ENCODE measurements at regions not wholly inside any gene's neighbourhood (a gene's known extent, or its start where the extent isn't known, plus 50 kb on each side); places are given as distances from the start of the nearest gene placed in this dataset.

DNA sequence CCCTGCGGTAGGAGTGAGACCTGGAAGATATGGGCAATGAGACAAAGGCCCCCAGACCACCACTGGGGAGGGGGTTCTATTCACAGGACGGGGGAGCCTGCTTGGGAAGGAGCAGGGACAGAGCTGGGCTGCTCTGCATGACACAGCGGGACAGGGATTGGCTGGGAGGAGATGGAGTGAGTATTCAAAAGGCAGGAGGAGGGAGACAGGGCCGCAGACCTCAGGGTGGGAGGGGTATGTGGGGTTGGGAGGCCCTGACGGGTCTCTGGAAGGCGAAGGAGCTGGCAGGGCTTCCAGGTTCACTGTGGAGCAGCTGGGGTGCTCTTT is 60.8 kb upstream of the RPS6KA2 start:
- no peak for FAIRE-seq

- no peak for FAIRE-seq
These were observed 60.2 kb upstream of the RPS6KA2 start for GRCh38 chr6:166687070-166687878.

DNA sequence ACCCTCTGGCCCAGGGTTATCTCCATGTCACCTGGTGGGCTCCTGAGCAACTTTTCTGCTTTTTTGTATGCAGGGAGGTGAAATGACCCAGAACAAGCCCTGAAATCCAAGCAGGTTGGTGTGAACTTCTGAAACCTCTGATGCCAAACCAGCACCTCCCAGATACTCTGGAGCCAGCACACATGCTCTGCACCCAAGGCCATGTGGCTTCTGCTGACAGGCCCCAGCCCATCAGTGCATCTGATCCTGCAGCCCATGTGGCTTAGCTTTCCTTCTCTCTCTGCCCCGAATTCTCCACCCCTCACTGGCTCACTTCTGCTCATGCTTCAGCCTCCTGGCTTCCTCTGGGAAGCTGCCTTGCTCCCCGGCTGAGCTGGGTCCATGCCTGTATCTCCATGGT is 59.3 kb upstream of the RPS6KA2 start:
- no peak for FAIRE-seq

DNA sequence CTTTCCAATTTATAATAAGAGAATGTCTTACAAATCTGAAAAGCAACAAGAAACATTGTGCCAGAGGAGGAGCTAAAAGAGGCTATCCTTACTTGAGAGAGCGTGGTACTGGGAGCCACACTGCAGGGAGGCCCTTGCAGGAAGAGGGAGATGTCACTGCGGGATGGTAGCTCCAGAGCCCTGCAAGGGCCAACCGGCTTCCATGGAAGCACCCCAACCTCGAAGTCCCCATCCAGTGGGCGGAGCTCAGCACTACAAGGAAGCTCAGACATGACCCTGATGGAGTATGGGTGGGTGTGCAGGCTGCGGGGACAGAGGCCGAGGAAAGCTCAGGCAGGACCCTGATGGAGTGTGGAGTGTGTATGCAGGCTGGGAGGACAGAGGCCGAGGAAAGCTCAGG is 57.8 kb upstream of the RPS6KA2 start:
- FAIRE-seq, result no peak

GRCh38 chr6:166684170-166684569 is 57.1 kb upstream of the RPS6KA2 start:
- no peak for FAIRE-seq

DNA sequence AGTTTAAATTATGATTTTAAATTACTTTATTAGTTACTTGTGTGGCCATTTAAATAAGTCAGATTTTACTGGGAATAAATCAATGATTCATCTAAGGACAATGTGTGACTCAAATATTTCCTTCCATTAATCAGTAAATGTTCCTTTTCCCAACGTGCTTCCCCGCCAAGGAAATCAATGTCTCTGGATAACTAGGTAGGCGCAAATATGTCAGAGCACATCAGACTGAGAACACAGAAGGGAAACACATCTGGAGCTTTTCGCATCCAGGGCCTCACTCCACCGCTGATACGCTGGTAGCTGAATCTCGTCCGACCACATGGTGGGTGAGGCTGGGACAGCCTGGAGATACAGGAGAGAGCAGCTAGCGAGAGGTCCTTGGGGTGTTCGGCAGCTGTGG is 56.4 kb upstream of the RPS6KA2 start:
- FAIRE-seq, result no peak

DNA sequence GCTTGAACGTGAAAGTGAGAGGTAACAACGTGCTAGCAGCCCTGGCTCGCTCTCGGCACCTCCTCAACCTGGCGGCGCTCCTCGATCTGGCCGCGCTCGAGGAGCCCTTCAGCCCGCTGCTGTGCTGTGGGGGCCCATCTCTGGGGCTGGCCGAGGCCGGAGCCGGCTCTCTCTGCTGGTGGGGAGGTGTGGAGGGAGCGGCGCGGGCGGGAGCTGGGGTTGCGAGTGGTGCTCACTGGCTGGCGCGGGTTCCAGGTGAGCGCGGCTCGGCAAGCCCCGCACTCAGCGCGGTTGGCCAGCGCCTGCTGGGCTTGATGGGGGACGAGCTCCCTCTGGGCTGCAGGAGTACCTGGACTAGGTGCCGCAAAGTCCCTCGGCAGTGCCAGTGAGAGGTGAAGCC is 52.5 kb upstream of the RPS6KA2 start:
- FAIRE-seq, result no peak

DNA sequence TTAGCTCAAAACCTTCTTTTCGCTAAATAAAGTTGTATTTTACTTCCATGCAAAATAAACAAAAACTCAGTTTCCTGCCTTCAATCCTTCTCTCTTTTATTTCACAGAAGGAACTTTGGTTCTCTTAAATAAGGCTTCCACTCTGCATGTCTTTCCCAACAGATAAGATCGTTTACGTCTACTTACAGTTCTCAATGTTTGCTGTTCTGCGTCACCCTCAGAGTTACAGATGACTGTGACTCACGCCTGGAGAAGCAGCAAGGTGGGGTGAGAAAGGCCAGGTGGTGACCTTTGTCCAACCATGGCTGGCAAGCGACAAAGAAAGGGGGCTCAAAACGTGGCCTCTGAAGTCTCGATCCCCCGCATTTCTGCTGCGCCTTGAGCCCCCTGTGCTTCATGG is 51.4 kb upstream of the RPS6KA2 start:
- FAIRE-seq, result no peak

GRCh38 chr6:166677941-166678340 is 50.9 kb upstream of the RPS6KA2 start:
- FAIRE-seq, result no peak
